ENCODE measurements at regions not wholly inside any gene's neighbourhood (a gene's known extent, or its start where the extent isn't known, plus 50 kb on each side); places are given as distances from the start of the nearest gene placed in this dataset.

GRCh38 chr12:108410689-108411088 is 71.6 kb upstream of the CMKLR1 start:
- no peak for TF ChIP-seq CTCF (IDR thresholded peaks at IDR 0.05; ENCODE audit: unreplicated experiment)
- no peak for DNase-seq (ENCODE audit: low spot score in 2 of 2, unreplicated experiment in 2 of 2)
- H3K4me1 Mint-ChIP-seq = no peaks in the 10 kb centered on the region
- no peaks in the 10 kb centered on the region for H3K36me3 Mint-ChIP-seq
- H3K27ac Mint-ChIP-seq = no peak overlapping the region
- H3K4me3 Mint-ChIP-seq = no peak overlapping the region
- peaks cover 7% of the 10 kb centered on the region for H3K9me3 Mint-ChIP-seq
- peaks cover 31% of the 10 kb centered on the region for H3K27me3 Mint-ChIP-seq (ENCODE audit: low read depth)

- Mint-ChIP-seq H3K27ac (no peak overlapping the region), H3K27me3 (ENCODE audit: low read depth) (peaks cover 28% of the 10 kb centered on the region), H3K4me1 (no peaks in the 10 kb centered on the region), H3K36me3 (no peaks in the 10 kb centered on the region), H3K9me3 (peaks cover 13% of the 10 kb centered on the region), H3K4me3 (no peak overlapping the region)
- no peak for DNase-seq (ENCODE audit: low spot score in 2 of 2, unreplicated experiment in 2 of 2)
- no peak for TF ChIP-seq CTCF (IDR thresholded peaks at IDR 0.05; ENCODE audit: unreplicated experiment)
These were observed 70.4 kb upstream of the CMKLR1 start for GRCh38 chr12:108409481-108409880.

- no peak for TF ChIP-seq CTCF (IDR thresholded peaks at IDR 0.05; ENCODE audit: unreplicated experiment)
- H3K4me3 Mint-ChIP-seq = no peak overlapping the region
These were observed 64.8 kb upstream of the CMKLR1 start for GRCh38 chr12:108403952-108404351.

GRCh38 chr12:108401964-108402363 is 62.9 kb upstream of the CMKLR1 start:
- no peak overlapping the region for H3K4me3 Mint-ChIP-seq
- no peak for TF ChIP-seq CTCF (IDR thresholded peaks at IDR 0.05; ENCODE audit: unreplicated experiment)
- no peaks in the 10 kb centered on the region for H3K36me3 Mint-ChIP-seq
- peaks cover 6% of the 10 kb centered on the region for H3K27me3 Mint-ChIP-seq (ENCODE audit: low read depth)
- DNase-seq (ENCODE audit: low spot score in 2 of 2, unreplicated experiment in 2 of 2) = no peak
- H3K9me3 Mint-ChIP-seq = peaks cover 18% of the 10 kb centered on the region
- H3K27ac Mint-ChIP-seq = no peak overlapping the region
- H3K4me1 Mint-ChIP-seq = no peaks in the 10 kb centered on the region

More at GRCh38 chr12:108403952-108404351, 64.8 kb upstream of the CMKLR1 start:
- peaks cover 13% of the 10 kb centered on the region for H3K9me3 Mint-ChIP-seq
- no peaks in the 10 kb centered on the region for H3K36me3 Mint-ChIP-seq
- DNase-seq (ENCODE audit: low spot score in 2 of 2, unreplicated experiment in 2 of 2) = no peak
- no peaks in the 10 kb centered on the region for H3K4me1 Mint-ChIP-seq
- no peak overlapping the region for H3K27ac Mint-ChIP-seq
- H3K27me3 Mint-ChIP-seq (ENCODE audit: low read depth) = peaks cover 5% of the 10 kb centered on the region

- peaks cover 6% of the 10 kb centered on the region for H3K27me3 Mint-ChIP-seq (ENCODE audit: low read depth)
- H3K9me3 Mint-ChIP-seq = peaks cover 19% of the 10 kb centered on the region
- no peaks in the 10 kb centered on the region for H3K36me3 Mint-ChIP-seq
- no peak overlapping the region for H3K27ac Mint-ChIP-seq
- DNase-seq (ENCODE audit: low spot score in 2 of 2, unreplicated experiment in 2 of 2) = no peak
- no peak for TF ChIP-seq CTCF (IDR thresholded peaks at IDR 0.05; ENCODE audit: unreplicated experiment)
- no peak overlapping the region for H3K4me3 Mint-ChIP-seq
- no peaks in the 10 kb centered on the region for H3K4me1 Mint-ChIP-seq
These were observed 61.9 kb upstream of the CMKLR1 start for GRCh38 chr12:108400900-108401480.

GRCh38 chr12:108400481-108400880 is 61.4 kb upstream of the CMKLR1 start:
- no peaks in the 10 kb centered on the region for H3K4me1 Mint-ChIP-seq
- no peak overlapping the region for H3K27ac Mint-ChIP-seq
- TF ChIP-seq CTCF (IDR thresholded peaks at IDR 0.05; ENCODE audit: unreplicated experiment) = no peak
- peaks cover 7% of the 10 kb centered on the region for H3K27me3 Mint-ChIP-seq (ENCODE audit: low read depth)
- H3K36me3 Mint-ChIP-seq = no peaks in the 10 kb centered on the region
- no peak overlapping the region for H3K4me3 Mint-ChIP-seq
- no peak for DNase-seq (ENCODE audit: low spot score in 2 of 2, unreplicated experiment in 2 of 2)
- H3K9me3 Mint-ChIP-seq = peaks cover 14% of the 10 kb centered on the region
